Parathyroid adenoma (tissue), 2 donors: ENCODE measurements at regions not wholly inside any gene's neighbourhood (a gene's known extent, or its start where the extent isn't known, plus 50 kb on each side); places are given as distances from the start of the nearest gene placed in this dataset.

ENCODE experiments used
- H2AFZ ChIP-seq: fragments of 300-600 bp; sonication (generic); one replicate; pipeline ENCODE4 v1.7.0; 2017; ENCODE audit warnings: antibody characterized with exemption, mild to moderate bottlenecking
- H3K27ac ChIP-seq: fragments of 300-600 bp; sonication (generic); one replicate; pipeline ENCODE4 v1.7.0; 2017
- H3K27me3 ChIP-seq: fragments of 300-600 bp; sonication (generic); one replicate; pipeline ENCODE4 v1.7.0; 2017; ENCODE audit warnings: low read length; ENCODE audit not compliant: control insufficient read depth, insufficient read depth
- H3K36me3 ChIP-seq: fragments of 300-600 bp; sonication (generic); one replicate; pipeline ENCODE4 v1.7.0; 2017; ENCODE audit warnings: low read length; ENCODE audit not compliant: control insufficient read depth, insufficient read depth
- H3K4me1 ChIP-seq: fragments of 300-600 bp; sonication (generic); one replicate; pipeline ENCODE4 v1.7.0; 2017; ENCODE audit warnings: control low read depth
- H3K4me2 ChIP-seq: fragments of 300-600 bp; sonication (generic); one replicate; pipeline ENCODE4 v1.7.0; 2017; ENCODE audit warnings: low read length
- H3K4me3 ChIP-seq: fragments of 300-600 bp; sonication (generic); one replicate; pipeline ENCODE4 v1.7.0; 2017; ENCODE audit warnings: low read depth, low read length
- H3K79me2 ChIP-seq: fragments of 300-600 bp; sonication (generic); one replicate; pipeline ENCODE4 v1.7.0; 2017; ENCODE audit warnings: control low read depth
- H3K9ac ChIP-seq: fragments of 300-600 bp; sonication (generic); one replicate; pipeline ENCODE4 v1.7.0; 2017; ENCODE audit warnings: mild to moderate bottlenecking
- H3K9me3 ChIP-seq: fragments of 300-600 bp; sonication (generic); one replicate; pipeline ENCODE4 v1.7.0; 2017; ENCODE audit warnings: low read length; ENCODE audit not compliant: control insufficient read depth
- CTCF ChIP-seq: fragments of 300-600 bp; sonication (generic); IDR thresholded peaks from one replicate; pipeline ENCODE4 v1.7.0; 2017; ENCODE audit warnings: antibody characterized with exemption, mild to moderate bottlenecking
- donor health status: primary hyperparathyroidism.

GRCh38 chr7:28338041-28338440 is 74.3 kb upstream of the CREB5 start:
- no peaks in the 10 kb centered on the region for H3K36me3 ChIP-seq
- H3K9me3 ChIP-seq = no peaks in the 10 kb centered on the region
- no peaks in the 10 kb centered on the region for H3K79me2 ChIP-seq
- H3K4me2 ChIP-seq = no peak overlapping the region
- no peak overlapping the region for H3K4me3 ChIP-seq
- H2AFZ ChIP-seq = no peak overlapping the region
- H3K27me3 ChIP-seq = no peaks in the 10 kb centered on the region
- H3K9ac ChIP-seq = no peak overlapping the region
- no peaks in the 10 kb centered on the region for H3K4me1 ChIP-seq
- TF ChIP-seq CTCF = no peak
- no peak overlapping the region for H3K27ac ChIP-seq

GRCh38 chr7:28343462-28343861 is 68.9 kb upstream of the CREB5 start:
- no peak overlapping the region for H3K9ac ChIP-seq
- no peak overlapping the region for H3K4me2 ChIP-seq
- no peaks in the 10 kb centered on the region for H3K27me3 ChIP-seq
- no peaks in the 10 kb centered on the region for H3K36me3 ChIP-seq
- no peak for TF ChIP-seq CTCF
- no peaks in the 10 kb centered on the region for H3K9me3 ChIP-seq
- H3K79me2 ChIP-seq = no peaks in the 10 kb centered on the region
- no peak overlapping the region for H3K27ac ChIP-seq
- no peaks in the 10 kb centered on the region for H3K4me1 ChIP-seq
- no peak overlapping the region for H3K4me3 ChIP-seq
- no peak overlapping the region for H2AFZ ChIP-seq

GRCh38 chr7:28346256-28346655 is 66.1 kb upstream of the CREB5 start:
- Histone ChIP-seq H3K27me3 (no peaks in the 10 kb centered on the region), H2AFZ (no peak overlapping the region), H3K27ac (no peak overlapping the region), H3K4me1 (no peaks in the 10 kb centered on the region), H3K36me3 (no peaks in the 10 kb centered on the region), H3K9ac (no peak overlapping the region), H3K79me2 (no peaks in the 10 kb centered on the region), H3K4me2 (no peak overlapping the region), H3K4me3 (no peak overlapping the region), H3K9me3 (no peaks in the 10 kb centered on the region)
- TF ChIP-seq CTCF = no peak

GRCh38 chr7:28346676-28347363 is 65.5 kb upstream of the CREB5 start:
- H3K4me3 ChIP-seq = no peak overlapping the region
- H2AFZ ChIP-seq = no peak overlapping the region
- H3K36me3 ChIP-seq = no peaks in the 10 kb centered on the region
- no peak overlapping the region for H3K4me2 ChIP-seq
- H3K27me3 ChIP-seq = no peaks in the 10 kb centered on the region
- no peaks in the 10 kb centered on the region for H3K4me1 ChIP-seq
- TF ChIP-seq CTCF = no peak
- H3K27ac ChIP-seq = no peak overlapping the region
- H3K79me2 ChIP-seq = no peaks in the 10 kb centered on the region
- H3K9me3 ChIP-seq = no peaks in the 10 kb centered on the region
- no peak overlapping the region for H3K9ac ChIP-seq
